MM.1S (cell line): ENCODE measurements at regions not wholly inside any gene's neighbourhood (a gene's known extent, or its start where the extent isn't known, plus 50 kb on each side); places are given as distances from the start of the nearest gene placed in this dataset.

Experiments
- CTCF ChIP-seq: fragments of 300-600 bp; sonication (generic); IDR thresholded peaks from 2 replicates; pipeline ENCODE4 v1.5.1; 2016; ENCODE audit warnings: antibody characterized with exemption, low read length, mixed read lengths
- EZH2phosphoT487 ChIP-seq: fragments of 300-600 bp; sonication (generic); IDR thresholded peaks from 2 replicates; pipeline ENCODE4 v1.6.1; 2018; ENCODE audit warnings: antibody characterized with exemption, low read length

- no peak for TF ChIP-seq EZH2phosphoT487
- TF ChIP-seq CTCF: no peak
Observed at GRCh38 chr5:103834216-103834615, 271.6 kb upstream of the NUDT12 start.
